ENCODE measurements at regions not wholly inside any gene's neighbourhood (a gene's known extent, or its start where the extent isn't known, plus 50 kb on each side); places are given as distances from the start of the nearest gene placed in this dataset.

GRCh38 chr9:16048129-16048528, 495.3 kb downstream of the CCDC171 start:
- no peak for TF ChIP-seq CTCF (IDR thresholded peaks at IDR 0.05; ENCODE audit: low read depth, low read length, poor library complexity, severe bottlenecking)
- TF ChIP-seq EZH2phosphoT487 (IDR thresholded peaks at IDR 0.05; ENCODE audit: borderline replicate concordance, low read length), result no peak
